EH (cell line): ENCODE measurements at regions not wholly inside any gene's neighbourhood (a gene's known extent, or its start where the extent isn't known, plus 50 kb on each side); places are given as distances from the start of the nearest gene placed in this dataset.

ENCODE experiments used
- DNase-seq: peaks from one replicate; pipeline ENCODE4 v3.0.0-alpha.2; 2015; ENCODE audit warnings: low read depth

DNA sequence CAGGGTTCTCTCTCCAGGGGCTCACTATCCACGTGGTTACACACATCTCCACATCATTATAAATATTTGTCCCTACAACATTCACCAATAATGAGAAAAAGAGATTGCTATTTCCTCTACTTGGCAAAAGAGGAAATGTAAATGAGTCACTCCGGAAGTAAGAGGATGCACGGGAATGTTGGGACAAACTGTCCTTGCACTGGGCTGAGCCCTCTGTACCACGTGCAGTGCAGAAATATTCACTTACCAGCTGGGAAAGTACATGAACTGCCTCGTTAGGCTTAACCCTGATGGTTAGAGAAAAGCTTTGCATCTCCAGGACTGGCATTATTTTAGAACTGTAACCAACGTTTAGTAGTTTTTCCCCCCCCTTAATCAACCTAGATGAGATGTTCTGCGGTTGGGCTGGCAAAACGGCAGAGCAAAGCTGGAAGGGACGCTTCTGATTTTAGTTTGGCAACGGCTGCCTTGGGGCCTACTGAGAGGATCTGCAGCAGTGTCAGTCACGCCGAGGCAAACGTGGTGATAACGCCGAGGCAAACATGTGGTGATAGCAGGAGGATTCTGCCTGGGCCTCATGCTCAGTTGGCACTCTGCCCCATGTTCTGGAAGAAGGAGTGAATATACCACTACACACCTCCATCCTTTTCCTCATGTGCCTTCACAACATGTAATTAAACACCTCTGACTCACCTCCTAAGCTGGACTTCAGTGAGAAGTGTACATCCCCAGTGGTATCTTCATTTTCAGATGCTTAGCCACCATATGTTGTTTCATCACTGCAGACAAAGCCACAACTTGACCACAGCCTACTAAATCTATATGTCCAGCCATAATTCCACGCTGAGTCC, 661.4 kb upstream of the KLF4 start:
- peak; percentile 87 for DNase-seq

DNA sequence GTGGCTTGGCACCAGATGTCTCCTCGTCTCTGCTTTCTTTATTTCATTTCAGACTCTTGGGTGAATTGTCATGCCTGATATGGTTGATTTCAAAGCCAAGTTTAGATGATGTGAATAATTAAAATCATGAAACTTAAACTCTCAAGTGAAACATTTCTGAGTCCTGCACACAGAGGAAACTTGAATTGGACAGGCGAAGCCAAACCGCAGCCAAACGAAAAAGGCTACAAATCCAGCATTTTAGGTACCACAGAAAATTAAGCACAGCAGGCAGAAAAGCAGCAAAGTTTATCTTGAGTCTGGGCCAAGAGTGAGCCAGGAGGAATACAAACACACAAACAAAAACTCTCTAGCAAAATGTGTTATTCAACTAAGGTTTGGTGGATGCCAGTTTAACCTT, 659.8 kb upstream of the KLF4 start:
- no peak for DNase-seq

DNA sequence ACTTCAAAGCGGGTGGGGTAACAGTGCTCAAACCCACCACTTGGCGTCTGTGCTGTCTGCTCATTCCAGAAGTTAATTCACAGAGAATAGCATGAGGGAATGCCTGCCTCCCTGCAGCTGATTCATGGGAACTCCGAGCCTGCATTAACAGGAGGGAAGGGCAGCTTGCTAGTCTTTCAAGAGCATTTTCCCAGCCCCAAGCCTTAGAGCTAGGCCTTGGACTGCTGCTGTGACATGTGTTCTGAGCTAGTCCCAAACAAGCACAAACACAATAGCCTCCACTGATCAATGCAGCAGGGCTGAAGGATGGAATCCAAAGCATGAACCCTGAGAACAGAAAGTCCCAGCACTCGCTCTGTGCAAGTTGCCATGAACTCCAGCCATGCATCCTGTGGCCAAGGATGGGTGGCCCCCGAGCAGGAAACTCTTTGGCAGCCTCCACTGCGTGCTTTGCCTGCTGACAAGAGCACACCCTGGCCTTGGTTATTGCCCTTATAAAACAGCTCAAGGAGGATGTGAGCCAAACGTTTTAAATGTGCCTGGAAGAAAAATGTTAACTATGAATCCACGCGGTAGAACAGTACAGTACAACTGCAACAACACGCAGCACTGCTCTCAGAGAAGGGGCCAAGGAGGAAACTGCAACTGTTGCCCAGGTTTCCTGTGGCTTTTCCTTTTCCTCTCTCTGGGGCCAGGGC, 653.1 kb upstream of the KLF4 start:
- peak; percentile 96 for DNase-seq

DNA sequence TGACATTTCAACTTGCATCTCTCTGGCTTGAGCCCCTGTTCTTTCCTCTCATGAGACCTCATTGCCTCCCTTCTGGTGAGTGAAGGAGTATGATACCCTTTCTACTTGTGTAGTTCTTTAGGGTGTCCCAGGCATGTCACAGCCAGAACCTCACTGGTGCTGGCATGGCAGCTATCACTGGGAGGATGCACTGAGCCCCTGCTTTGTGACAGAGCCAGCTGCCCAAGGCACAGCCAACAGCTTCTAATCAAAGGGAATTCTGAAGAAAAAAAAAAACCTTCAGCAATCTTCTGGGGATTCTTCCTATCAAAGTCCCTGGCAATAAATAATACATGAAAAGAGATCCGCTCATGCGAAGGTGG, 652.6 kb upstream of the KLF4 start:
- no peak for DNase-seq

DNA sequence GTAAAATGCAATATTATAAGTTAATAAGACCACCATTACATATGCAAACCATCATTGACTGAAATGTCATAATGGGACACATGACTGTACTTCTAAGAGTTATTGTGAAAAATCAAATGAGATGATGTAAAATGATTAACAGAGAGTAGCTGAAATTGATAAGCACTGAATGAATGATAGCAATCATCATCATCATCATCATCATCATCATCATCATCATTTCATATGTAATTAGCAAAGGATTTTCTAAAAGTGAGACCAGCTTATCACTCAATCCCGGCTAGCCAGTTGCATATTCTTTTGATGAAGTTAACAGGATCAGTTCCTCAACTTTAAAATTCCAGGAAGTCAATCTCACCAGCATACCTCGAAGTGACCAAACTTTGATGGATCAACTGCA, 650.3 kb upstream of the KLF4 start:
- no peak for DNase-seq

DNA sequence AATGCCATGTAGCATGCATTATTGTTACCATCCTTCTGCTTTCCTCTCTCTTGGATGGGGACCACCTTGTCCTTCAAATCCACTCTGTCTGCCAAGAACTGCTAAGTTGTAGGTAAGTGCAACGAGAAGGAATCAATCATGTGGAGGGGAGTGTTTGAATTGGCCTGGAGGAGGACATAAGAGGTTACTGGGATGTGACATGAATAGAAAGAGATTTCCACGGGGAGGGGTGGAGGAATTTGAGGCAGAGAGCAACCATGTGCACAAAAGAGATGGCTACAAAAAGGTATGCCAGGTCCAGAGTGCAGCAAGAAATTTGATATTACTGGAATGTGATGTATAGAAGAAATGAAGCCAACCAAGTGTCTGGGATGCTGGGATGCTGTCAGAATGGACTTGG, 648.9 kb upstream of the KLF4 start:
- DNase-seq = no peak

DNA sequence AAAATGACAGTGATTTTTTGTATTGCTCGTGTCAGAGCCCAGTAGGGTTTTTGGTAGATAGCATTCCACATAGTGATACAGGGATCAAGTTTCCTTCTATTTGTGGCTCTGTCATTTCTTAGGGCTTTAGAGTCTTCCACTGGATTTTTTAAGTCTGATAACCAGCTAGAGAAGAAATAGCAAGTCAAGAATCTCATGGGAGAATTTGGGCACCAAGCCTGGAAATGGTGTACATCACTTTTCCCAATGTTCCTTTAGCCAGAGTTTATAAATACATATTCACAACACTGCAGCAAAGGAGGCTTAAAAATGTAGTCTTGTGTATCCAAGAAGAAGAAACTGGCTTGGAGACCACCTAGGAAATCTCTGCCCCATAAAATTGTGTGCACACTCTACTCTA, 647.1 kb upstream of the KLF4 start:
- DNase-seq = peak; percentile 6

DNA sequence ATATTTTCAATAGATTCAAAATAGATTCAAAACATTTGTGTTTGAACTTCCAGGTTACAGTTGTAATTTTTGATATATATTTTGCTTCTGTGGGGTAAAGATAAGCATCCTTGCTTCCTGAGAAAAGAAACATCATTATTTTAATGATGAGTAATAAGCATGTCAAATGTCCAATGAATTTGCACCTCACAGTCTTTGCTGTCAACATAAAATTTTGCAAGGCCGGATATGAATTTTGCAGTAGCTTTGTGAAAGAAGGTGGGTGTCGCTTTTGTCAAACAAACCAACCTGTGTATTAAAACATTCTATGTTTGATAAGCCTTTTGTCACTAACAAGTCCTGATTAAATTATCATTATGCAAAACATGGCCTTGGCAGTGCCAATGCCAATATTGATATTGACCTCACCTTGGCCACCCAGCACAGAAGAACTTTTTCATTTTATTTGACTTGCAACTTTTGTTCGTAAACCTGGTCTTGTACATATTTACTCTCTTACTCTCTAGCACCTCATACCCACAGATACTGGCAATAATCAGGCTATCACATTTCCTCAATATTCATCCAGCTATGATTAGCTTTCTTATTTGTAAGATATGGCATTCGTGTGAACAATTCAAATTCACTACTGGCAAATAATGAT, 645.0 kb upstream of the KLF4 start:
- DNase-seq = no peak

DNA sequence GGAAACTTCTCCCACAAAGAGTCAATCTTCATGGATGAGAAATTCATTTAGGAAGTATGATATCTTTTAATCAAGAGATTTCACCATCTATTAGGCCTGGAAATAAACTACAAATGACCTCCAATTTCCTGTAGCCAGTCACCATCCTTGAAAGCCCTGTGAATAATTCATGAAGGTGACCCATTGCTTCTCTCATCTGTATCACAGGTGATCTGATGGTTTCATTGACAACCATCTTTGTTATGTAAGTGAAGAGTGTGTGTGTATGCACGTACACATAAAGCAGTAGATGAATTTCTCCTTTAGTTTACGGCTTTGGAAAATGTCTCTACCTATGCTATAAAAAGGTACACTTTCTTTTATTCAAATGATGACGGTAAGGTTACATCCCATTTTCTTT, 644.1 kb upstream of the KLF4 start:
- no peak for DNase-seq

DNA sequence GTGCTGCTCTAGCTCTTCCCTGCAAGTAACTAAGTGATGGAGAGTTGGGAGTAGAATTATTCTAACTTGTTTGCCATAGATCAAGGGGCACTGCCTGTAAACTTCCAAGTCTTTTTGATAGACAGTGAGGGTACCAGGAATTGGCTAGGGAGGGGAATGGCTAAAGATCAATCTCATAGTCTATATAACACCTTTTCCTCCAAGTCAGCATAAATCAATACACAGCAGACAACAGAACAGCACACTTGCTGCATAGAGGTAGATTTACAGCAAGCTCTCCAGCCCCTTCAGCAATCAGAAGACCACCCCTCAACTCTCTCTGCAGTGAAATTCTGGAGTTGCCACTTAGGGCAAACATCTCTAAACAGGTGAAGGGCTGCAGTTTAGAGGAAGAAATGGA, 643.5 kb upstream of the KLF4 start:
- no peak for DNase-seq

DNA sequence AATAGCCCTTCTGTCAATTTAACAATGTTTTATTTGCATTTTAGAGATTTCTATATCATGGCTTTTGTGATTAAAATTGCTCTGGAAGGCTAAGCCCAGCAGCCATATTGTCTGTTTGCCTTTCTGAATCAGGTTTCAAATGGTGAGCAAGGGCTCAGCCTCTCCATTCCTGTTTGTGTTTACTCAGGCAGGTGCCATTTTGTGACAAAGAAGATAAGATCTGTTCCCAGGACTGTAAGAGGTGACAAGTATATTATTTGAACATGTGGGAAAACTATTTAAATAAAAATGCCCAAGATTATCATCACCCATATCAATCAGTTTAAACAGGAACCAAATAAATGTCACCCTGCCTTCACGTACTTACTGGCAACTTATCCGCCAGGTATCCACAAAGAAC, 641.3 kb upstream of the KLF4 start:
- no peak for DNase-seq

DNA sequence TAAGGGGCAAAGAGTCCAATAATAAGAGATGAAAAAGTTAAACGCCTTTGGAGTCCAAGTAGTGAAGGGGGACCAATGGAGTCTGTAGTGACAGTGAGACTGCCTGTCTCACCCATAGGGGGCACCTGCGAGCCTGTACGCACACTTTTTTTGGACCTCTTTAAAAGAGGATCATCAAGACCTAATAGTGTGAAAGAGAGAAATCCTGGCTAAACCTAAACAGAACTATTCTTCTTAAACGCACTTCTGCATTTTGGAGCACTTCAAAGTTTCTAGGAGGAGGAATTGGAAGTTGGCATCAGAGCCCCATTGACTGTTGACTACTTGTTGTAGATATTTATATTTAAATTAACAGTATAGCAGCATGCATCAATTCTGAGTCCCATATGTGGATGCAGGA, 636.1 kb upstream of the KLF4 start:
- DNase-seq = peak; percentile 9

DNA sequence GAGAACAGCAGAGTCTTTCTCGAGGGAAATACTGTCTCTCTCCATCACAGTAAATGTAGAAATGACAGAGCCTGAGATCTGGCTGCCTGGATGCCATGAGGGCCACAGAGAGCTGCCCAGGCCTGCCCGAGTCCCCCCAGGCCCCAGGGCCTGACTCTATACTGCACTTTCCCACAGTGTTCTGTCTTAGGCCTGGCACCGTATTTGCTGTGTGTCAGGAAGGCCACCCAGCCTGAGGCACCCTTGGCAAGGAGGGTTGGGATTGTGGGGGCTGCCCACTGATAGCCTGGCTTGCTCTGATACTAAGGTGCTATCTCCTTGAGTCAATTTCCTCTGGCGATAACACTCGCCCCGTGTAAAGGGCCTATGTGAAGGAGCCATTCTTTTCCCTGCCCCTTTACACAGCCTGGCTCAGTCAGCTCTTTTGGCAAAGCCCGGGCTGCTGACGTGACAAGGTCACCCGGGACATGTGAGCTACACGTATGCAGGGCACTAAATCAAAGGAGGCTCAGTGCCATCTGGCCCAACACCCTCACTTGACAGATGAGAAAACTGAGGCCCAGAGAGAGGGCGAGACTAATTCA, 630.1 kb upstream of the KLF4 start:
- DNase-seq = no peak

DNA sequence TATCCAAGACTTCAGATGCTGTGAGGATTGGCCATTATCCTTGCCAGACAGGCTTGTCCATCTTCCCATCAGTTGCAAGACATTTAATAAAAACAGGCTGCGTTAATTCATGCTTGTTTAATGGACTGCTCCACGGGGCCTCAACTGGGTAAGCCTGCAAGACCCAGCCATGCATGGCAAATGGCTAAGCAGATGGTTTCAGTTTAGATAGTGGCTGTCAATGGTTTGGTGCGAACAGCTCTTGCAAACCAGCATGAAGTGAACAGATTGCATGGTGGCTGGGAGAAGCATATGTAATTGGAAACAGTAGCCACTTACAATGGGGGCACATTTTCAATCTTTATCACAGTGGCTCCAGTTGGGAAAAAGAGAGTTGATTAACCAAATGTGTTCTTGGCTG, 628.2 kb upstream of the KLF4 start:
- DNase-seq = no peak

DNA sequence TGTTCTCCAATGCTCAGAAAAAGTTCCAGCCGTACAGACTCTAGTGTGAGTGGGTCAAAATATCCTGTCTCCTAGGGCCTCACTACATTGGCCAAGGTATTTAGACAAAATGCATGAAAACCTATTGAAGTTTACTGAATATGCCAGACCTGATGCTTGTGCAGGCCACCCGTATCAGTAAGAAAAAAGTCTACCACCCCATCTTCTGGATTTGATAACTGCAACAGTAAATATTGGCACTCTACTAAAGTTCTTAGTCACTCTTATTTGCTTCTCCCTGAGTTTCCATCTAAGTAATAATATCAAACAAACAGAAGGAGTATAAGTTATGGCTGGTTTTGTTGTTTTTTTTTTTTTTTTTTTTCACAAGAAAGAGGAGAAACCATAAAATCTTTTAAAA, 627.7 kb upstream of the KLF4 start:
- no peak for DNase-seq

DNA sequence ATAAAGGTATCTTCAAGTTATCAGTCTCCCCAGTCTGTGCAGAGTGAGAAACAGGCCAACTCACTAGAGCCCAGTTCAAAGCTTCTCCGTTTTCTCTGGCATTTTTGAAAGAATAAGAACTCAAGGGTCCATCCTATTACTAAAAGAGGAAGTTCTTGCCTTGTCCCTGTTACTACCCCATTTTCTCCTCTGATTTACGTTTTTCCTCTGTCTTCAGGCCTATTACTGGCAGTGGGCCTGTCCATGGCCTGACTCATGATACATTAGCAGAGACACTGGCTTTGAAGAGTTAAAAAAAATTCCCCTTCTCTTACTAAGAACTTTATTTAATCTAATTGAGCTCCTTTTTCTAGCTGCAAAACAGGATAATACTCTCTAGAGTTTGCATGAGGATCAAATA, 624.0 kb upstream of the KLF4 start:
- no peak for DNase-seq

DNA sequence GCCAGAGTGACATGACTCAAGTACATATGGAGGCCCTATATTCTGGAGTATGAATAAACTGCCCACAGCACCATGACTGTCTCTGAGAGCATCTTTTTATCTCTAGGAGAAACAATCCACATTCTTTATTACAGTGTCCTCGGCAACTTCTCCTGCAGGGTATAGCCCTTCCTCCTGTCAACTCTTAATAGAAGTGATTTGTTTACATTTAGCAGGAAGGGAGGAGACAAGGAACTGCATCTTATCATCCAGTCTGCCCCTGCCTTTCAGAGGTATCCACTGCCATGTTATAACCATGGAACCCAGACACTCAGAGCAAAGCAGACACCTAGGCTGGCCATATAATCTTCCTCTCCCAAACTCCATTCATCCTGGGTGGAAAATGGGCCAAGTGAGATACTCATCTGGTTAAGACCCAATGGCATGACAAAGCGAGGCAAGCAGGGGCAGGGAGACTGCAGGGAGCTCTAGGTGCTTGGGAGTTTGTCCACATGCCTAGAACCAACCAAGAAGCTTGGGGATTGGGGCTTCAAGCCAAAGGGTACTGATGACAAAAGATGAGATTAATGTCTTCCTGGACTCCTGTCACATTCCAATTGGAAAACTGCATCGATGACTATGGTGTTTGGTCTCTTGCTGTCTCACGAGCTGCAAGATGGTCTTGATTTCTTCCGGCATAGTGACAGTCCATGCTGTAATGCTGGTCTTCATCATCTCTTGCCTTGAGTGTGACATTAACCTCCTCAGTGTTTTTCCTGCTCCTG, 620.5 kb upstream of the KLF4 start:
- no peak for DNase-seq

DNA sequence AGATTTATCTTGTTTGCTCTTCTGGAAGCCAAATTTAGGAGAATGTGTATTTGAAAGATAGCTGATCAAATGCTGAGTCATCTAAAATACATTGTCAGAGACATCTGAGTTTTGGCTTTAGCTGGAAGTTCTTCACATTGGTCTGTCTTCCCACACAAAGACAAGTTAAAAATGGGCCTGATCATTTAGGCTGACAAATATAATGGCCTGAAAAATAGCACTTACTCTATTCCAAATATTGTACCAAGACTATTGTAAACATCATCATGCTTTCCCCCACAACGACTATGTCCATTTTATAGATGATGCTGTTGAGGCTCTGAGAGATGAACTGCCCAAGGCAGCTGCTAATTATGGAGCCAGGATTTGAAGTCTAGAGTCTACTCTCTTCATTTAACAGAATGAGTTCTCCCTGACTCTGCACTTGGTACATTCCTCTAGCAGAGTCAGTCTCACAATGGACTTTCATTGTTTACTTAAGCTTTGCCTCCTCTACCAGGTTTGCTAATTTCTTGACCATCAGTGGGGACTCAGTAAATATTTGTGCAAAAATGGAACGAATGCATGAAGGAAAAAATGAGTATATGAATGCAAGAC, 619.4 kb upstream of the KLF4 start:
- peak; percentile 47 for DNase-seq

DNA sequence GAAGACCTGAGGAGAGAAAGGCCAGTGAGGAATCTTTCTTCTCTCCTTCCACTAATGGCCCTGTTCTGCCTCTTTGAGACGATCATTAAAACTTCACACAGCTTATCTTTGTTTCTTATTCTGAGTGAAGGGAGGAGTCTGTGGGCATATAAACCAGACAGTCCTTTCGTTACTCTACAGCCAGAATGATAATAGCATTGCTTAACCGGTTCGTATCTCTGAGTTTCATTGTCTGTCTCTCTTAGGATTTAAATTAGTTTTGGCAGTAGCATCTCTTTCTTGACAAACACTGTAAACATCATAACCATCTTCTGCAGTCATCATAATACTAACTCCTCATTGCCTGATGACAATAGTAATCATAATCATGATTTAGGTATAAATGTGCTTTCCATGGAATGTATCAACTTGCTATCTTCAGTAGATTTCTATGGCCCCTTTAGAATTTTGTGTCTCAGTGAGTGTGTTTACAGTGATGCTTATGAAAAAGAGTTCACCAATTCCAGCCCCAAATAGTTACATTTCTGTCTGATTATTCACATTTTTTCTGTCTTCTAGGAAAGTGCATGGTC, 618.8 kb upstream of the KLF4 start:
- no peak for DNase-seq

DNA sequence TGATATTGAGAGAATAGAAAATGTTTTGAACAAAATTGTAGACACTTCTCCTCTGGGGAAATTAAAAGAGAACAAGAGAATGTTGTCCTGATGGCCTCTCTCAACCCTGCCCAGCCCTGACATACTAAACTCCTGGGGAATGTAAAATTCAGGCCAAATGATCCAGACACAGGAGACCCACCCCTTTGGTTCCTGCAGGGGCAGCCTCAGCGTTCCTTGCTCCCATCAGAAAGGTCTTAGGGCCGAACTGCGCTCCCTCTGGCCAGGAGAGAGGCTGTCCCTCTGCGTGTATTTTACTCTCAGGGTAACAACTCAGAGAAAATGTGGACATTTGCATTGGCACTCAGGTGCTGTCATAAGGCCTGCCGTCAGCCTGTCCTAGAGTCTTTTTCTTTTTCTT, 616.3 kb upstream of the KLF4 start:
- no peak for DNase-seq

DNA sequence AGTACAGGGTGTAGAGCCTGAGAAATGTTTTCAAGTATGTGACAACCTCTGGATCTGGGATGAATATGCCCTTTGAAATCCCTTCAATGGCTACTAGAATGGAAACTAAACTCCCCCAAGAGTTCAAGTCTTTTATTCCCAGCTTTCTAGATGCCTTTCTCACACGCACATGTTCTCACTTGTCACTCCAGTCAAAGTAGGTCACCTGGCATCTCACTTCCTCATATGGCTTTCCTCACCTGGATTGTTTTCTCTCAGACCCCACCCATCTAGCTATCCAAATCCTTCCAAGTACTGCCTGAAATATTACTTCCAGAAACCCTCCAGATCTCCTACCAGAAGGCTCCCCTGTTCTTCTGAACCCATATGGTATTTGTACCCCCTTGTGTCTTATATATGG, 615.4 kb upstream of the KLF4 start:
- no peak for DNase-seq
